H9 (cell line): ENCODE measurements at regions not wholly inside any gene's neighbourhood (a gene's known extent, or its start where the extent isn't known, plus 50 kb on each side); places are given as distances from the start of the nearest gene placed in this dataset.

Experiments
- DNase-seq: peaks from one replicate; pipeline ENCODE4 v3.0.0-alpha.2; 2017
- H2AFZ ChIP-seq: one replicate; pipeline ENCODE4 v1.6.1; 2013; ENCODE audit warnings: mild to moderate bottlenecking, low read length, control low read depth, moderate library complexity
- H2AK5ac ChIP-seq: 2 replicates; pipeline ENCODE4 v1.6.1; 2013; ENCODE audit warnings: low read length, control low read depth, mixed read lengths; ENCODE audit not compliant: insufficient read length
- H2BK120ac ChIP-seq: one replicate; pipeline ENCODE4 v1.6.1; 2013; ENCODE audit warnings: low read depth, mild to moderate bottlenecking, low read length, control low read depth, inconsistent platforms; ENCODE audit not compliant: poor library complexity, severe bottlenecking
- H2BK12ac ChIP-seq: 2 replicates; pipeline ENCODE4 v1.6.1; 2013; ENCODE audit warnings: low read length, control low read depth, mixed read lengths, low read depth; ENCODE audit not compliant: insufficient read length
- H2BK15ac ChIP-seq: 2 replicates; pipeline ENCODE4 v1.6.1; 2013; ENCODE audit warnings: low read depth, low read length, control low read depth
- H2BK20ac ChIP-seq: one replicate; pipeline ENCODE4 v1.6.1; 2013; ENCODE audit warnings: low read depth, mild to moderate bottlenecking, low read length, control low read depth, inconsistent platforms; ENCODE audit not compliant: poor library complexity, severe bottlenecking
- H2BK5ac ChIP-seq: 2 replicates; pipeline ENCODE4 v1.6.1; 2013; ENCODE audit warnings: low read length, control low read depth, mixed read lengths; ENCODE audit not compliant: insufficient read length
- H3K14ac ChIP-seq: 2 replicates; pipeline ENCODE4 v1.6.1; 2013; ENCODE audit warnings: low read length, control low read depth; ENCODE audit not compliant: insufficient read depth
- H3K18ac ChIP-seq: 2 replicates; pipeline ENCODE4 v1.6.1; 2013; ENCODE audit warnings: low read depth, mild to moderate bottlenecking, mixed read lengths, low read length, control low read depth; ENCODE audit not compliant: insufficient read length
- H3K23ac ChIP-seq: 2 replicates; pipeline ENCODE4 v1.6.1; 2013; ENCODE audit warnings: low read length, control low read depth, mixed read lengths, low read depth; ENCODE audit not compliant: insufficient read length
- H3K23me2 ChIP-seq: 2 replicates; pipeline ENCODE4 v1.6.1; 2013; ENCODE audit warnings: low read depth, mild to moderate bottlenecking, mixed read lengths, low read length, control low read depth; ENCODE audit not compliant: insufficient read length, poor library complexity, severe bottlenecking
- H3K27ac ChIP-seq: 2 replicates; pipeline ENCODE4 v1.5.1; 2013; ENCODE audit warnings: low read length, control low read depth, mixed read lengths, low read depth; ENCODE audit not compliant: insufficient read length
- H3K27me3 ChIP-seq: 2 replicates; pipeline ENCODE4 v1.6.1; 2013; ENCODE audit warnings: low read length, control low read depth, inconsistent platforms; ENCODE audit not compliant: insufficient read depth
- H3K4ac ChIP-seq: 2 replicates; pipeline ENCODE4 v1.6.1; 2013; ENCODE audit warnings: low read depth, mild to moderate bottlenecking, control low read depth, inconsistent platforms, low read length, moderate library complexity
- H3K4me1 ChIP-seq: 2 replicates; pipeline ENCODE4 v1.6.1; 2013; ENCODE audit warnings: low read length, control low read depth, inconsistent platforms; ENCODE audit not compliant: insufficient read depth
- H3K4me2 ChIP-seq: 2 replicates; pipeline ENCODE4 v1.6.1; 2013; ENCODE audit warnings: low read length, control low read depth, mixed read lengths; ENCODE audit not compliant: insufficient read length, insufficient read depth
- H3K56ac ChIP-seq: 2 replicates; pipeline ENCODE4 v1.6.1; 2013; ENCODE audit warnings: low read depth, mild to moderate bottlenecking, mixed read lengths, low read length, control low read depth; ENCODE audit not compliant: insufficient read length
- H3K79me1 ChIP-seq: 2 replicates; pipeline ENCODE4 v1.6.1; 2013; ENCODE audit warnings: low read depth, mild to moderate bottlenecking, moderate library complexity, low read length, control low read depth, inconsistent platforms; ENCODE audit not compliant: insufficient read depth, poor library complexity, severe bottlenecking
- H3K79me2 ChIP-seq: 2 replicates; pipeline ENCODE4 v1.6.1; 2013; ENCODE audit warnings: low read length, control low read depth, inconsistent platforms; ENCODE audit not compliant: insufficient read depth
- H3K9ac ChIP-seq: 2 replicates; pipeline ENCODE4 v1.6.1; 2013; ENCODE audit warnings: low read length, control low read depth, mixed read lengths; ENCODE audit not compliant: insufficient read length; ENCODE audit errors: extremely low read depth
- H3K9me3 ChIP-seq: one replicate; pipeline ENCODE4 v1.6.1; 2013; ENCODE audit warnings: low read depth, low read length, inconsistent platforms; ENCODE audit not compliant: control insufficient read depth
- H3T11ph ChIP-seq: one replicate; pipeline ENCODE4 v1.6.1; 2013; ENCODE audit warnings: mild to moderate bottlenecking, low read length, control low read depth, inconsistent platforms
- H4K20me1 ChIP-seq: one replicate; pipeline ENCODE4 v1.6.1; 2013; ENCODE audit not compliant: control insufficient read depth, insufficient read length, insufficient read depth
- H4K5ac ChIP-seq: 2 replicates; pipeline ENCODE4 v1.6.1; 2013; ENCODE audit warnings: low read depth, mild to moderate bottlenecking, mixed read lengths, low read length, control low read depth; ENCODE audit not compliant: insufficient read length
- H4K8ac ChIP-seq: replicated peaks from 2 replicates; pipeline ENCODE4 v1.6.1; 2013; ENCODE audit warnings: low read length, control low read depth, mixed read lengths, low read depth; ENCODE audit not compliant: insufficient read length
- H4K91ac ChIP-seq: 2 replicates; pipeline ENCODE4 v1.6.1; 2013; ENCODE audit warnings: low read depth, mild to moderate bottlenecking, moderate library complexity, mixed read lengths, low read length, control low read depth; ENCODE audit not compliant: insufficient read length
- H3K27ac Mint-ChIP-seq, 3 experiments: 2 replicates in 2 of 3; 3 replicates in 1 of 3; pipeline ENCODE4 v1.8.0; 2020 to 2021; ENCODE audit warnings: mixed read lengths in 3 of 3, mild to moderate bottlenecking in 1 of 3, moderate library complexity in 1 of 3
- H3K27me3 Mint-ChIP-seq: 2 replicates; pipeline ENCODE4 v1.8.0; 2021; ENCODE audit warnings: low read depth, mild to moderate bottlenecking, moderate library complexity, mixed read lengths
- H3K36me3 Mint-ChIP-seq, 3 experiments: 2 replicates in 2 of 3; 3 replicates in 1 of 3; pipeline ENCODE4 v1.8.0; 2020 to 2021; ENCODE audit warnings: low read depth in 3 of 3, mixed read lengths in 3 of 3; ENCODE audit not compliant: insufficient read depth in 1 of 3
- H3K4me1 Mint-ChIP-seq, 2 experiments: 2 replicates each; pipeline ENCODE4 v1.8.0; 2020; ENCODE audit warnings: mixed read lengths in 2 of 2
- H3K4me3 Mint-ChIP-seq, 2 experiments: 2 replicates in 1 of 2; 3 replicates in 1 of 2; pipeline ENCODE4 v1.8.0; 2020 to 2021; ENCODE audit warnings: mild to moderate bottlenecking in 2 of 2, mixed read lengths in 2 of 2, moderate library complexity in 1 of 2
- H3K9me3 Mint-ChIP-seq, 2 experiments: 2 replicates in 1 of 2; 3 replicates in 1 of 2; pipeline ENCODE4 v1.8.0; 2020; ENCODE audit warnings: mild to moderate bottlenecking in 2 of 2, mixed read lengths in 2 of 2, moderate library complexity in 1 of 2
- CTCF ChIP-seq: fragments of 200-600 bp; sonication (generic); conservative IDR thresholded peaks from 3 replicates; pipeline ENCODE4 v1.8.0; 2021; ENCODE audit warnings: antibody characterized with exemption, mild to moderate bottlenecking
- WGBS: extraction: QIAGEN DNeasy Blood & Tissue Kit; methylation state at CpG from one replicate; pipeline ENCODE4 v1.1.7; 2013; ENCODE audit warnings: missing lambda C conversion rate, low lambda C conversion rate, mixed read lengths; ENCODE audit not compliant: insufficient read length; ENCODE audit errors: extremely low coverage; 5-methylcytosine and 5-hydroxymethylcytosine counted together

DNA sequence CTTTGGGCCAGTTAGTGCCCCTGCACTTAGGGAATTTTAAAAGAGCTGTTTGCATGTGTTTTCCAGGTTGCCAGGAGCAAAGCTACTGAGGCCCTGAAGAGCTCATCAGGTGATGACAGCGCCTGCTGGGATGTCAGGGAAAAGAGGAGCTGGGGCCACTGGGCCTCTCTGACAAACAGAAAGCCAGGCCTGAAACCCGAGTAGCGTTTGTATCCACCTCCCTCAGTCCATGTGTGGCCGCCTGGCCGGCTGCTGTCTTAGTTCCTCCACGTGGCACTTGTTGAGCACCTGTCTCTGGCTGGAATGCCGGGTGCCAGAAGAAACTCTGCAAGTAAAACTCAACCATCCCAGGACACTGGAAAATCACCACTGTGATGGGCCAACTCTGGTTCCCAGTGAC is 601.2 kb downstream of the CDH26 start:
- no CpG with 5 or more reads among the region's 7 CpGs for WGBS

More for the DNA sequence above, 601.2 kb downstream of the CDH26 start:
- H3K4me3 Mint-ChIP-seq = no peak overlapping the region
- no peak overlapping the region for H2AFZ ChIP-seq
- H3K27ac ChIP-seq = no peak overlapping the region
- peaks cover 8% of the 10 kb centered on the region for H3K27me3 Mint-ChIP-seq
- H3K56ac ChIP-seq = no peak overlapping the region
- H2BK20ac ChIP-seq = no peak overlapping the region
- DNase-seq = peak; percentile 66
- H3K9me3 Mint-ChIP-seq = no peaks in the 10 kb centered on the region; a peak in 1 of 5 replicates
- no peak overlapping the region for H4K5ac ChIP-seq
- H3K9me3 ChIP-seq = no peaks in the 10 kb centered on the region
- no peaks in the 10 kb centered on the region for H3K27me3 ChIP-seq
- no peak overlapping the region for H3K14ac ChIP-seq
- H3K9ac ChIP-seq = no peak overlapping the region
- no peak overlapping the region for H3K23ac ChIP-seq
- H3K79me1 ChIP-seq = no peaks in the 10 kb centered on the region
- no peak overlapping the region for H2BK15ac ChIP-seq
- H3K4ac ChIP-seq = no peak overlapping the region
- no peak overlapping the region for H4K8ac ChIP-seq
- no peaks in the 10 kb centered on the region for H4K20me1 ChIP-seq
- no peak overlapping the region for H2BK5ac ChIP-seq
- no peaks in the 10 kb centered on the region for H3K79me2 ChIP-seq
- H3K4me2 ChIP-seq = no peak overlapping the region
- H3K4me1 Mint-ChIP-seq = peaks cover 33 to 34% of the 10 kb centered on the region in 2 experiments
- H3T11ph ChIP-seq = no peak overlapping the region
- H3K27ac Mint-ChIP-seq = no peak overlapping the region; a peak in 1 of 7 replicates
- H2AK5ac ChIP-seq = no peak overlapping the region
- no peaks in the 10 kb centered on the region for H3K23me2 ChIP-seq
- no peak overlapping the region for H2BK12ac ChIP-seq
- H4K91ac ChIP-seq = no peak overlapping the region
- no peaks in the 10 kb centered on the region for H3K36me3 Mint-ChIP-seq
- H3K4me1 ChIP-seq = peaks cover 3% of the 10 kb centered on the region; the same call in 1 of the 2 replicates
- no peak for TF ChIP-seq CTCF
- H2BK120ac ChIP-seq = no peak overlapping the region
- no peak overlapping the region for H3K18ac ChIP-seq
